Inflammatory macrophage treated with lipopolysaccharide for 4 hours (primary cell): ENCODE measurements at regions not wholly inside any gene's neighbourhood (a gene's known extent, or its start where the extent isn't known, plus 50 kb on each side); places are given as distances from the start of the nearest gene placed in this dataset.
"Not testable (repeated sequence)": the region's sequence is repeated elsewhere in the genome, so short reads cannot be mapped to it uniquely, and the experiment has no call there.

Experiments used
- DNase-seq: peaks from one replicate; pipeline ENCODE4 v3.0.0-alpha.2; 2020

- DNase-seq, result no peak
Measured at GRCh38 chr16:13554643-13555042, 365.3 kb upstream of the ERCC4 start.

GRCh38 chr16:13557418-13557817 is 362.5 kb upstream of the ERCC4 start:
- no peak for DNase-seq

GRCh38 chr16:13558752-13559151 is 361.2 kb upstream of the ERCC4 start:
- DNase-seq, result no peak

GRCh38 chr16:13559624-13560023 is 360.3 kb upstream of the ERCC4 start:
- no peak for DNase-seq

- DNase-seq, result no peak
Measured at GRCh38 chr16:13560151-13560550, 359.8 kb upstream of the ERCC4 start.

- DNase-seq, result no peak
Measured at GRCh38 chr16:13561291-13562070, 358.5 kb upstream of the ERCC4 start.

GRCh38 chr16:13568803-13569202 is 351.2 kb upstream of the ERCC4 start:
- no peak for DNase-seq

GRCh38 chr16:13569986-13570385 is 350.0 kb upstream of the ERCC4 start:
- no peak for DNase-seq

GRCh38 chr16:13571036-13571435 is 348.9 kb upstream of the ERCC4 start:
- DNase-seq, result no peak

GRCh38 chr16:13573903-13574302 is 346.1 kb upstream of the ERCC4 start:
- no peak for DNase-seq

- DNase-seq, result no peak
Measured at GRCh38 chr16:13586051-13586450, 333.9 kb upstream of the ERCC4 start.

GRCh38 chr16:13587181-13587580 is 332.8 kb upstream of the ERCC4 start:
- no peak for DNase-seq

GRCh38 chr16:13594823-13595222 is 325.1 kb upstream of the ERCC4 start:
- DNase-seq, result no peak

- DNase-seq, result no peak
Measured at GRCh38 chr16:13606804-13607203, 313.1 kb upstream of the ERCC4 start.

- no peak for DNase-seq
Measured at GRCh38 chr16:13607289-13607688, 312.7 kb upstream of the ERCC4 start.

GRCh38 chr16:13611596-13611995 is 308.4 kb upstream of the ERCC4 start:
- DNase-seq, result no peak

- no peak for DNase-seq
Measured at GRCh38 chr16:13612623-13613022, 307.3 kb upstream of the ERCC4 start.

GRCh38 chr16:13613165-13613564 is 306.8 kb upstream of the ERCC4 start:
- no peak for DNase-seq

GRCh38 chr16:13621639-13622038 is 298.3 kb upstream of the ERCC4 start:
- no peak for DNase-seq

GRCh38 chr16:13628156-13628555 is 291.8 kb upstream of the ERCC4 start:
- no peak for DNase-seq

- DNase-seq, result no peak
Measured at GRCh38 chr16:13629704-13630103, 290.2 kb upstream of the ERCC4 start.

GRCh38 chr16:13630374-13630773 is 289.6 kb upstream of the ERCC4 start:
- no peak for DNase-seq

GRCh38 chr16:13631213-13631767 is 288.7 kb upstream of the ERCC4 start:
- no peak for DNase-seq

GRCh38 chr16:13631916-13632315 is 288.0 kb upstream of the ERCC4 start:
- DNase-seq, result no peak

- not testable (repeated sequence) for DNase-seq
Measured at GRCh38 chr16:13632504-13632903, 287.4 kb upstream of the ERCC4 start.
